ENCODE measurements at regions not wholly inside any gene's neighbourhood (a gene's known extent, or its start where the extent isn't known, plus 50 kb on each side); places are given as distances from the start of the nearest gene placed in this dataset.

DNA sequence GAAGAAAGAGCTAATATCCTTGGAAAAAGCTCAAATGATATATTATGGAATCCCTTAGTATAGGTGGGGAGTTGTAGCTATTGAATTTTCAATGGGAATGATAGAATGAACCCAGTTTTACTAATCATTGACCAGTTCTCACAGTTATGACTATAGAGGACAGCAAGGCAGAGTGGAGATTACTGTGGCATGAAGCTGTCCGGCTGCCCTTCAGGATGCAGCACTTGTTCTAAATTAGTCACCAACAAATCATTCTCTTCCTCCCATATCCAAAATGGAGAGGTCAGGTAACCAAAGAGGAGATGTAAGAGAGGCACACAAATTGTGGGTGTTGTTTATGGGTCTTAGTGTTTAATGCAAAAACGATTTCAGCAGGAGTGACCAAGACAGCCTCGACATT lies 1490.0 kb upstream of the MIR17HG start:
- H3K4me3 ChIP-seq (ENCODE audit: low read depth, low read length): no peak overlapping the region
- TF ChIP-seq, protein P1, sequence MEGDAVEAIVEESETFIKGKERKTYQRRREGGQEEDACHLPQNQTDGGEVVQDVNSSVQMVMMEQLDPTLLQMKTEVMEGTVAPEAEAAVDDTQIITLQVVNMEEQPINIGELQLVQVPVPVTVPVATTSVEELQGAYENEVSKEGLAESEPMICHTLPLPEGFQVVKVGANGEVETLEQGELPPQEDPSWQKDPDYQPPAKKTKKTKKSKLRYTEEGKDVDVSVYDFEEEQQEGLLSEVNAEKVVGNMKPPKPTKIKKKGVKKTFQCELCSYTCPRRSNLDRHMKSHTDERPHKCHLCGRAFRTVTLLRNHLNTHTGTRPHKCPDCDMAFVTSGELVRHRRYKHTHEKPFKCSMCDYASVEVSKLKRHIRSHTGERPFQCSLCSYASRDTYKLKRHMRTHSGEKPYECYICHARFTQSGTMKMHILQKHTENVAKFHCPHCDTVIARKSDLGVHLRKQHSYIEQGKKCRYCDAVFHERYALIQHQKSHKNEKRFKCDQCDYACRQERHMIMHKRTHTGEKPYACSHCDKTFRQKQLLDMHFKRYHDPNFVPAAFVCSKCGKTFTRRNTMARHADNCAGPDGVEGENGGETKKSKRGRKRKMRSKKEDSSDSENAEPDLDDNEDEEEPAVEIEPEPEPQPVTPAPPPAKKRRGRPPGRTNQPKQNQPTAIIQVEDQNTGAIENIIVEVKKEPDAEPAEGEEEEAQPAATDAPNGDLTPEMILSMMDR (conservative IDR thresholded peaks at IDR 0.05; ENCODE audit: low read depth, low read length): no peak
- DNase-seq (ENCODE audit: low read depth): no peak

DNA sequence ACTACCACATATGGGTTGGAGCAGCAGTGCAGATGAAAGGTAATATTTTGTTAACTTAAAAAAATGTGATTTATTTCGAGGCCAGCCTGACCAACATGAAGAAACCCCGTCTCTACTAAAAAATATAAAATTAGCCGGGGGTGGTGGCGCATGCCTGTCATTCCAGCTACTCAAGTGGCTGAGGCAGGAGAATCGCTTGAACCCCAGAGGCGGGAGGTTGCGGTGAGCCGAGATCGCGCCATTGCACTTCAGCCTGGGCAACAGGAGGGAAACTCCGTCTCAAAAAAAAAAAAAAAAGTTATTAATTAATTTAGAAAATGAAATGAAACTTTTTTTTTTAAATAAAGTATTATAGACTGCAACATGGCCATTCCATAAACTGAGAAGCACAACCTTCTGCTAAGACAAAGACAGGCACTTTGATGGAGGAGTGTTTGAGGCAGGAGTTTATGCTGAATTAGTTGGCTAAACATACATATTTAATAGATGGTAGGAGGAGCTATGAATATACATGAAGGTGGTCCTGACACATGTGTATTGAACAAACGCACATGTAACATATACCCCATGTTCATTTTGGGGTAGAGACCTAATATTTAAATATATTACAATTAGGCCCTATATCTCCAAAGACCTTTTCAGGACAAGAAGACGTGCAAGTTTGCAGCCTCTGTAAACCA lies 1485.3 kb upstream of the MIR17HG start:
- DNase-seq (ENCODE audit: low read depth): no peak
- TF ChIP-seq, protein P1 (conservative IDR thresholded peaks at IDR 0.05; ENCODE audit: low read depth, low read length): no peak
- H3K4me3 ChIP-seq (ENCODE audit: low read depth, low read length): no peak overlapping the region

DNA sequence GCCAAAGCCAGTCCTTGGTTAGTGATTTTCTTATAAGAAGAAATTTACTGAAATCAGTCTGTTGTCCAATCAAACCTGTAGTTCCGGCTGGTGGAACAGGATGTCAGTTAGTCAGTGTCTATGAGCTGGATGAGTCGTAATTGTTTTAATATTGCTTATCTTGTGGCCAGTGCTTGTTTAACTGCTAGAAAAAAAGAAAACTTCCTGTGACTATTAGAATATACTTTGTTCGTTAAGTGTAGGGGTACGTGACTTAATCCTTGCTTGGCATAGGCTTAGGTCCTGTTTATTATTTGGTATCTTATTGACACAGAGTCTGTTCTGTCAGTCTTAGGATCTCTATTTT lies 1484.8 kb upstream of the MIR17HG start:
- TF ChIP-seq, protein P1 (conservative IDR thresholded peaks at IDR 0.05; ENCODE audit: low read depth, low read length): no peak
- no peak overlapping the region for H3K4me3 ChIP-seq (ENCODE audit: low read depth, low read length)
- DNase-seq (ENCODE audit: low read depth): no peak

DNA sequence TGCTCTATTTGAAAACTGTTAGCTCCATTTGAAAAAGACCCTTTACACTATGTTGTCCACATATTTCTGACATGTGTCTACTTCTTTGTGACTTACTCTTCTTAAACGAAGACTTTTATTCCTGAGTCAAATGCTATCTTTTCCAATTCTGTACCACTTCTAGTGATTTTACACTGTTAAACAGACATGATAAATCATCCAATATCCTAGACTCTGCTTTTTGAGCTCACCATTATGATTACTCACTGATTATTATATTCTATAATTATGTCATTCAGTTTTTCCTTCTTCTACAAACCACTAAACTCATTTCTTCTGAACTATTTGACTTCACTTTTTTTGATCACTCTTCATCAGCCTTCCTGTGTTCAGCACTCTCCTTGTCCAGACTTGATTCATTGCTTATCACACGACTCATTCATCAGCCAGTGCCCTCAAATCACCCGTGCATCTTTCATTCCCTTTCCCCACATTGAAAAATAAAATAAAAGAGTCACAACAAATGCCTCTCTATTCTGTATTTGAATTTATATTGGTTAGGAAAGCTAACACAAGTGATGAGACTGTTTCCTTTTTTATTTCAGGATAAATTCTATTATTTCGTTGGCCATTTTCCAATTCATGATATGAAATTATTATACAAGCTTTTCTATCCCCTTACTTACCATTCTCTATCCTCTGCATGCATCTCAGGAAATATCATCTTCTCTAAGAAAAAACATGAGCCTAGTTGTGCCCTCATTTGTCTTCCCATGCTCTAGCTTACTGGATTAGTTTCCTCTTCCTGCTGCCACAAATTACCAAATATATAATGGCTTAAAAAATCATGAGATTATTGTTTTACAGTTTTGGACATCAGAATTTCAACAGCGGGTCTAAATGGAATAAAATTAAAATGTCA lies 1482.1 kb upstream of the MIR17HG start:
- no peak overlapping the region for H3K4me3 ChIP-seq (ENCODE audit: low read depth, low read length)
- no peak for DNase-seq (ENCODE audit: low read depth)

DNA sequence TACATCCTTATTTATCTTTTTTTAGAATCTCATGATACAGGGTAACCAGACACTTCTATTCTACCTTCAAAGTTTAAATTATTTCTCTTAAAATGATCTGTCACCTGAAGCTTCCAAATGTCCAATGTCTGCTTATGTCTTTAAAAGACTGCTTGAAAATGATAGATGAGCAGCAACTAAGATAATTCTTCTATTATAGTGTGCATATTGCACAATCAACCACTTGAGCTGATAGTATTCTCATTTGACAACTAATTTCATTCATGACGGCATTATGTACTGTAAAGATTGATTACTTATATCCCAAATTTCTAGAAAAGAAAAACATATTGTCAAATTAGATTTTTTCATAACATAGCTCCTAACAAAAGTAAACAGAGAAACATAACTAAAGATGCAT lies 1478.2 kb upstream of the MIR17HG start:
- TF ChIP-seq, protein P1 (conservative IDR thresholded peaks at IDR 0.05; ENCODE audit: low read depth, low read length): no peak
- no peak for DNase-seq (ENCODE audit: low read depth)
- H3K4me3 ChIP-seq (ENCODE audit: low read depth, low read length): no peak overlapping the region

More for the DNA sequence above, 1482.1 kb upstream of the MIR17HG start:
- TF ChIP-seq, protein P1 (conservative IDR thresholded peaks at IDR 0.05; ENCODE audit: low read depth, low read length): no peak

DNA sequence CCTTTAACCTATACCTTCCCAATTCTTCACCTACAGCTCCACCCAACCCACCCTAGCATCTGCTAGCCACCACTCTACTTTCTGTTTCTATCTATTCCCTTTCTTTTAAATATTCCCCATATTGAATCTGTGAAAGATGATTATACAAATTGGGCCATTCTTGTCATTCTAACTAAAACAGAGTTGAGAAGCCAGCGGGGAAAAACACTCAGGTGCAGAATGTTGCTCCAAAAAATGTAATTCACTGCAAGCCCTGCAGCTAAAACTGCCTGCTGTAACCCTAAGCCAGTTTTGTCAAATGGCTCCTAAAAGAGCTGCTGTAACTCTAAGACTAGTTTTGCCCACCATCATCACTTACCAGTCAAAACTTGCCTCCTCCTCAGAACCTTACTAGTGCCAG lies 1468.6 kb upstream of the MIR17HG start:
- TF ChIP-seq, protein P1 (conservative IDR thresholded peaks at IDR 0.05; ENCODE audit: low read depth, low read length): no peak
- no peak overlapping the region for H3K4me3 ChIP-seq (ENCODE audit: low read depth, low read length)
- DNase-seq (ENCODE audit: low read depth): no peak

All from epithelial cell of proximal tubule (primary cell).